Adrenal gland (tissue), 9 donors: ENCODE measurements at regions not wholly inside any gene's neighbourhood (a gene's known extent, or its start where the extent isn't known, plus 50 kb on each side); places are given as distances from the start of the nearest gene placed in this dataset.
"Not testable (repeated sequence)": the region's sequence is repeated elsewhere in the genome, so short reads cannot be mapped to it uniquely, and the experiment has no call there.

Source experiments
- DNase-seq, 7 donors: peaks; one replicate each; pipeline ENCODE4 v3.0.0-alpha.2; 2019 to 2020
- H3K27ac ChIP-seq, 5 donors: fragments of 200-600 bp; sonication (generic) in 4 of 5; 1 replicate in 3 of 5; 2 replicates in 2 of 5; pipeline versions ENCODE4 v1.5.1 to v1.8.0; 2016 to 2020; ENCODE audit warnings: mild to moderate bottlenecking in 1 of 5
- H3K27me3 ChIP-seq: fragments of 200-600 bp; 2 replicates; pipeline ENCODE4 v1.8.0; 2021
- H3K36me3 ChIP-seq, 2 donors: fragments of 200-600 bp; replicated peaks in 1 of 2; 1 replicate in 1 of 2; 2 replicates in 1 of 2; pipeline versions ENCODE4 v1.5.1 to v1.8.0; 2018 to 2022
- H3K4me1 ChIP-seq, 2 donors: fragments of 200-600 bp; replicated peaks in 1 of 2; 1 replicate in 1 of 2; 2 replicates in 1 of 2; pipeline versions ENCODE4 v1.5.1 to v1.8.0; 2018 to 2021
- H3K4me3 ChIP-seq, 4 donors: fragments of 200-600 bp; sonication (generic) in 3 of 4; one replicate each; pipeline ENCODE4 v1.5.1; 2016 to 2018
- H3K9me3 ChIP-seq, 3 donors: fragments of 200-600 bp; sonication (generic) in 1 of 3; replicated peaks in 1 of 3; 1 replicate in 2 of 3; 2 replicates in 1 of 3; pipeline versions ENCODE4 v1.5.1 to v1.8.0; 2016 to 2021
- CTCF ChIP-seq, 6 experiments: fragments of 450-650 bp in 4 of 6; fragments of 200-600 bp in 2 of 6; sonication (generic) in 1 of 6; IDR thresholded peaks; 1 replicate in 5 of 6; 2 replicates in 1 of 6; pipeline versions ENCODE4 v1.5.1 to v1.8.0; 2016 to 2021; ENCODE audit warnings: antibody characterized with exemption in 6 of 6, mild to moderate bottlenecking in 2 of 6, moderate library complexity in 1 of 6
- POLR2A ChIP-seq, 2 donors: fragments of 450-650 bp; IDR thresholded peaks; one replicate each; pipeline ENCODE4 v1.6.1; 2017; ENCODE audit warnings: antibody characterized with exemption in 2 of 2, mild to moderate bottlenecking in 2 of 2, moderate library complexity in 1 of 2
- WGBS, 4 donors: extraction: QIAGEN DNeasy Blood & Tissue Kit in 2 of 4; methylation state at CpG; one replicate each; pipeline versions ENCODE4 v1.1.5 to v1.1.7; 2013 to 2017; 5-methylcytosine and 5-hydroxymethylcytosine counted together
- intact Hi-C, 2 donors: fragments of 100-400 bp; cut with DNase I; formaldehyde crosslinking; loops; one replicate each; pipeline versions ENCODE4 v1.14.1 to v1.15.0; 2022 to 2023
- donor health status: healthy with polysubstance abuse.
- donor health status: Bipolar disorder and iron deficiency.
- donor health status: DM: yes; HTN: yes; CAD: no.
- donor health status: DM: no; HTN: no; CAD: no.
- donor health status: DM: no; HTN: no; CAD: no.

- no peak for TF ChIP-seq CTCF (IDR thresholded peaks at IDR 0.05)
- TF ChIP-seq POLR2A (IDR thresholded peaks at IDR 0.05): no peak
- H3K9me3 ChIP-seq: no peaks in the 10 kb centered on the region
- H3K4me3 ChIP-seq: no peak overlapping the region
- H3K27ac ChIP-seq: no peak overlapping the region
- no peaks in the 10 kb centered on the region for H3K27me3 ChIP-seq
- no peak for DNase-seq
- intact Hi-C loops: no loop called here
- no peaks in the 10 kb centered on the region for H3K4me1 ChIP-seq
- no peaks in the 10 kb centered on the region for H3K36me3 ChIP-seq
These were observed 761.8 kb upstream of the MBL2 start for GRCh38 chr10:53534428-53534827.

GRCh38 chr10:53528974-53529373 is 756.4 kb upstream of the MBL2 start:
- DNase-seq: no peak
- TF ChIP-seq POLR2A (IDR thresholded peaks at IDR 0.05) (no peak), CTCF (IDR thresholded peaks at IDR 0.05) (no peak)
- no peaks in the 10 kb centered on the region for H3K9me3 ChIP-seq
- no peaks in the 10 kb centered on the region for H3K36me3 ChIP-seq
- H3K27ac ChIP-seq: no peak overlapping the region
- H3K4me1 ChIP-seq: no peaks in the 10 kb centered on the region
- 49 to 61% (median 55%) methylated on average over 2 of the region's 2 CpGs for WGBS, 4 donors
- no peaks in the 10 kb centered on the region for H3K27me3 ChIP-seq
- no peak overlapping the region for H3K4me3 ChIP-seq
- intact Hi-C loops: no loop called here

DNA sequence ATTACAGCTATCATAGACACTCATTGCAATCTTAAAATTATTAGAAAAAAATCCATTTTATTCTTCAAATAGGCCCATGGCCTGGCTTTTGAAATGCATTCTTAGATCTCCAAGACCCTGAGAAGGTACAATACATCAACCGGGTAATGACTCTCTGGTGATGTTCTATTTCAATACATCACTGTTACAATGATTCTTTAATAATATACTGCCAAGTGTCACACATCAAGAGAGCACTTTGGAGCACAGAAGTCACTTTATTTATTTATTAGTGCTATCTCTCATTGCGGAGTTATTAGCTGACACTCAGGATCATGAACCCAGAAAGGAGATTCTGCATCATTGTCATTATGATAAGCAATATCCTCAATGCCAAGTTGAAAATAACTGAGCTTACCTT is 748.5 kb upstream of the MBL2 start:
- Histone ChIP-seq H3K27me3 (no peaks in the 10 kb centered on the region), H3K27ac (no peak overlapping the region), H3K36me3 (no peaks in the 10 kb centered on the region), H3K4me3 (no peak overlapping the region), H3K9me3 (no peaks in the 10 kb centered on the region), H3K4me1 (no peaks in the 10 kb centered on the region)
- DNase-seq: no peak
- no peak for TF ChIP-seq CTCF (IDR thresholded peaks at IDR 0.05)
- no peak for TF ChIP-seq POLR2A (IDR thresholded peaks at IDR 0.05)
- WGBS, 4 donors: 77 to 93% (median 81%) methylated on average over 2 of the region's 2 CpGs
- intact Hi-C loops: no loop called here

GRCh38 chr10:53508197-53508596 is 735.6 kb upstream of the MBL2 start:
- H3K27ac ChIP-seq: no peak overlapping the region
- H3K4me3 ChIP-seq: no peak overlapping the region
- H3K9me3 ChIP-seq: no peaks in the 10 kb centered on the region
- no peak for DNase-seq
- H3K27me3 ChIP-seq: no peaks in the 10 kb centered on the region
- intact Hi-C loops: no loop called here
- WGBS, 4 donors: 50 to 68% (median 58%) methylated on average over 1 of the region's 1 CpG
- H3K36me3 ChIP-seq: no peaks in the 10 kb centered on the region
- TF ChIP-seq POLR2A (IDR thresholded peaks at IDR 0.05): no peak
- no peak for TF ChIP-seq CTCF (IDR thresholded peaks at IDR 0.05)
- H3K4me1 ChIP-seq: no peaks in the 10 kb centered on the region

- WGBS, 4 donors: 83 to 93% (median 87%) methylated on average over 2 of the region's 2 CpGs
- H3K36me3 ChIP-seq, H3K9me3 ChIP-seq, intact Hi-C loops, H3K4me1 ChIP-seq, DNase-seq, H3K27me3 ChIP-seq, H3K27ac ChIP-seq, H3K4me3 ChIP-seq: not testable (repeated sequence)
These were observed 731.9 kb upstream of the MBL2 start for GRCh38 chr10:53504492-53504891.
